K562 (cell line): ENCODE measurements at regions not wholly inside any gene's neighbourhood (a gene's known extent, or its start where the extent isn't known, plus 50 kb on each side); places are given as distances from the start of the nearest gene placed in this dataset.

Experiments used
- ELF1 ChIP-seq: fragments of 200-800 bp; sonication (Bioruptor generic); IDR thresholded peaks from 2 replicates; pipeline ENCODE4 v1.6.1; 2016; ENCODE audit warnings: missing genetic modification characterization, missing compliant biosample characterization
- FOXJ3 ChIP-seq: sonication (generic); formaldehyde crosslinking; IDR thresholded peaks from 2 replicates; pipeline ENCODE4 v1.4.0; 2020; ENCODE audit warnings: mild to moderate bottlenecking, missing genetic modification reagents
- NFE2L1 ChIP-seq: fragments of 450-650 bp; IDR thresholded peaks from 2 replicates; pipeline ENCODE4 v1.6.1; 2016; ENCODE audit warnings: missing genetic modification characterization, low read depth, mild to moderate bottlenecking, missing compliant biosample characterization, moderate library complexity, borderline replicate concordance
- RBFOX2 ChIP-seq: fragments of 200-400 bp; formaldehyde crosslinking; IDR thresholded peaks from 2 replicates; pipeline ENCODE4 v1.6.1; 2017; ENCODE audit warnings: low read depth, mild to moderate bottlenecking, low read length, moderate library complexity

DNA sequence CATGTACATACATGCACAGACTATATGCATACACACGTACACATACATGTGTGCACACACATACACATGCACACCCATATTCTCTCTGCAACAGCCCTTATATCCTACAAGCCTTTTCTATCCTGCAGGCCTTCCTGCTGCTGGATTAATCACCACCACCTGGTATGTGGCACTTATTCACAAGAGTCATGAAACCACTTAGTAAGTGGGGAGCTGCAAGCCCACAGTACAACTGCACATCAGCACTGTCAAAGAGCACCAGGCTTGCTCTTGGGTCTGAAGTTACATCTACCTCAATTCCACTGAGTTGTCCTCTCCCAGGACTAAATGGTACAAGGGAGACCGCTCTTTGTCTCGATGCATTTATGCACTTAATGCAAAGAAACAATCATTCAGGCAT lies 233.2 kb downstream of the KLF13 start:
- TF ChIP-seq ELF1 (tag) (no peak), RBFOX2 (no peak), NFE2L1 (no peak), FOXJ3 (CRISPR knock-in tag) (no peak)
